ENCODE measurements at regions not wholly inside any gene's neighbourhood (a gene's known extent, or its start where the extent isn't known, plus 50 kb on each side); places are given as distances from the start of the nearest gene placed in this dataset.

DNA sequence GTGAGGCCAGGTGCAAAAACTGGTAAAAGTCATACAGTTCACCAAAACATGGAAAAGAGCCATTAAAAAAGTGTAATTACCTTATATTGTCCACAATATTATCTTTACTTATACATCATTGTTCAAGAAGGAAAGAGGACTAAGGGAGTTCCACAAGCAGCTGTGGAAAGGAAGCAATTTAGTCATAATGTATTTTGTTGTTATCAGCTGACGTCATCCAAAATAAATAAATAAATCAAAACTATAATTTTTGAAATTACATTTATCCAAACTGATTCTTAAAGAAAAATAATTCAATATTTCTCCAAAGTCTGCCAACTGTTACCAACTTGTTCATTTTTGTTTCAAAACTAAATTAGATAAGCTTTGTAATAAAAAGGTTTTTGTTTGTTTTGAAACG is 256.1 kb upstream of the CNTNAP5 start:
- no peaks in the 10 kb centered on the region for H3K27me3 ChIP-seq (replicated peaks in 1 of 2; ENCODE audit: control insufficient read depth in 2 of 2, insufficient read depth in 2 of 2, low read length in 1 of 2)
- no peak overlapping the region for H3K4me3 ChIP-seq
- H3K4me2 ChIP-seq (ENCODE audit: control insufficient read depth, insufficient read depth) = no peak overlapping the region
- SMC1A ChIA-PET (ENCODE audit: uncharacterized antibody, unreplicated experiment) = no interaction called here
- no peak for FAIRE-seq
- H3K9ac ChIP-seq (ENCODE audit: control insufficient read depth, insufficient read depth, low read length) = no peak overlapping the region
- WGBS (ENCODE audit: insufficient coverage, insufficient replicate concordance, low lambda C conversion rate, missing lambda C conversion rate) = 90% methylated on average over 2 of the region's 2 CpGs
- intact Hi-C loops (cut with micrococcal nuclease; ENCODE audit: unreplicated experiment) = no loop called here
- ATAC-seq = no peak
- no peak overlapping the region for H2AFZ ChIP-seq (ENCODE audit: control insufficient read depth, low read depth, low read length)
- CTCF ChIA-PET = interaction anchor here (0.6 kb wide), 2 partner anchors 153 to 1635 kb away, joined by 3 read pairs; no protein-coding TSS in a partner anchor
- RAD21 ChIA-PET (ENCODE audit: unreplicated experiment) = no interaction called here
- H3K4me1 ChIP-seq (ENCODE audit: control insufficient read depth, insufficient read depth, low read length) = no peaks in the 10 kb centered on the region
- no peak for DNase-seq (ENCODE audit: low read depth, low spot score)
- in situ Hi-C loops (cut with MboI) = no loop called here
- BruUV-seq (replicated peaks) = no TSS peak
- no peaks in the 10 kb centered on the region for H3K9me3 ChIP-seq (replicated peaks; ENCODE audit: control insufficient read depth, insufficient read depth, low read length)
- no peaks in the 10 kb centered on the region for H3K36me3 ChIP-seq (ENCODE audit: control insufficient read depth in 2 of 2, insufficient read depth in 2 of 2, low read length in 1 of 2)
- no peaks in the 10 kb centered on the region for H4K20me1 ChIP-seq (ENCODE audit: control insufficient read depth, insufficient read depth)
- POLR2A ChIA-PET = no interaction called here
- no peak overlapping the region for H3K27ac ChIP-seq (ENCODE audit: control insufficient read depth, insufficient read depth)
- no peaks in the 10 kb centered on the region for H3K79me2 ChIP-seq (ENCODE audit: control insufficient read depth, insufficient read depth, low read length)
- TF ChIP-seq STAT1 (conservative IDR thresholded peaks at IDR 0.05) = no peak
- TF ChIP-seq, protein P1, sequence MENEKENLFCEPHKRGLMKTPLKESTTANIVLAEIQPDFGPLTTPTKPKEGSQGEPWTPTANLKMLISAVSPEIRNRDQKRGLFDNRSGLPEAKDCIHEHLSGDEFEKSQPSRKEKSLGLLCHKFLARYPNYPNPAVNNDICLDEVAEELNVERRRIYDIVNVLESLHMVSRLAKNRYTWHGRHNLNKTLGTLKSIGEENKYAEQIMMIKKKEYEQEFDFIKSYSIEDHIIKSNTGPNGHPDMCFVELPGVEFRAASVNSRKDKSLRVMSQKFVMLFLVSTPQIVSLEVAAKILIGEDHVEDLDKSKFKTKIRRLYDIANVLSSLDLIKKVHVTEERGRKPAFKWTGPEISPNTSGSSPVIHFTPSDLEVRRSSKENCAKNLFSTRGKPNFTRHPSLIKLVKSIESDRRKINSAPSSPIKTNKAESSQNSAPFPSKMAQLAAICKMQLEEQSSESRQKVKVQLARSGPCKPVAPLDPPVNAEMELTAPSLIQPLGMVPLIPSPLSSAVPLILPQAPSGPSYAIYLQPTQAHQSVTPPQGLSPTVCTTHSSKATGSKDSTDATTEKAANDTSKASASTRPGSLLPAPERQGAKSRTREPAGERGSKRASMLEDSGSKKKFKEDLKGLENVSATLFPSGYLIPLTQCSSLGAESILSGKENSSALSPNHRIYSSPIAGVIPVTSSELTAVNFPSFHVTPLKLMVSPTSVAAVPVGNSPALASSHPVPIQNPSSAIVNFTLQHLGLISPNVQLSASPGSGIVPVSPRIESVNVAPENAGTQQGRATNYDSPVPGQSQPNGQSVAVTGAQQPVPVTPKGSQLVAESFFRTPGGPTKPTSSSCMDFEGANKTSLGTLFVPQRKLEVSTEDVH (IDR thresholded peaks at IDR 0.05; ENCODE audit: low read depth, partially characterized antibody) = no peak
- TF ChIP-seq, protein P2, sequence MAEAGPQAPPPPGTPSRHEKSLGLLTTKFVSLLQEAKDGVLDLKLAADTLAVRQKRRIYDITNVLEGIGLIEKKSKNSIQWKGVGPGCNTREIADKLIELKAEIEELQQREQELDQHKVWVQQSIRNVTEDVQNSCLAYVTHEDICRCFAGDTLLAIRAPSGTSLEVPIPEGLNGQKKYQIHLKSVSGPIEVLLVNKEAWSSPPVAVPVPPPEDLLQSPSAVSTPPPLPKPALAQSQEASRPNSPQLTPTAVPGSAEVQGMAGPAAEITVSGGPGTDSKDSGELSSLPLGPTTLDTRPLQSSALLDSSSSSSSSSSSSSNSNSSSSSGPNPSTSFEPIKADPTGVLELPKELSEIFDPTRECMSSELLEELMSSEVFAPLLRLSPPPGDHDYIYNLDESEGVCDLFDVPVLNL (IDR thresholded peaks at IDR 0.05; ENCODE audit: low read depth, low read length) = no peak
- TF ChIP-seq SIX5 (IDR thresholded peaks at IDR 0.05; ENCODE audit: low read depth, low read length, severe bottlenecking) = no peak
- TF ChIP-seq POU2F2 (IDR thresholded peaks at IDR 0.05; ENCODE audit: borderline replicate concordance, low read depth, low read length) = no peak
- TF ChIP-seq RAD51 (IDR thresholded peaks at IDR 0.05) = no peak
